ENCODE measurements at regions not wholly inside any gene's neighbourhood (a gene's known extent, or its start where the extent isn't known, plus 50 kb on each side); places are given as distances from the start of the nearest gene placed in this dataset.

DNA sequence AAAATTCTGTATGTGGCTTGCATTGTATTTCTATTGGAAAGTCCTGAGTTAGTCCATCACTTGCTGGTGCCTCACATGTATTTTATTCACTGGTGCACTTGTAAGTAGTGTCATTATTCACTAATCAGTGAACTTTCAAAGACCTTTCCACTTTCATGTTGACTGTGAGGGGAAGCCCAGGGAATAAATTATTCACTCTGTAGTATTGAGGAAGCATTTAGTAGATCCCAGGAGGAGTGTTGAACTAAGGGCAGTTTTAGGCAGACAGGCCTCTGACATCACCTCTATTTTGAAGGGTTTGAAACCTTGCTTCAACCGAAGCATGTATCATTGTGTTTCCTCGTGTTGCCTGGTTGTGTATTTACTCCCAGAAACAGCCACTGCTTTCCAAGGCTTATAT lies 705.4 kb upstream of the RIOK2 start:
- H3K4me3 ChIP-seq (ENCODE audit: low read length) = no peak overlapping the region
- TF ChIP-seq, protein P1, sequence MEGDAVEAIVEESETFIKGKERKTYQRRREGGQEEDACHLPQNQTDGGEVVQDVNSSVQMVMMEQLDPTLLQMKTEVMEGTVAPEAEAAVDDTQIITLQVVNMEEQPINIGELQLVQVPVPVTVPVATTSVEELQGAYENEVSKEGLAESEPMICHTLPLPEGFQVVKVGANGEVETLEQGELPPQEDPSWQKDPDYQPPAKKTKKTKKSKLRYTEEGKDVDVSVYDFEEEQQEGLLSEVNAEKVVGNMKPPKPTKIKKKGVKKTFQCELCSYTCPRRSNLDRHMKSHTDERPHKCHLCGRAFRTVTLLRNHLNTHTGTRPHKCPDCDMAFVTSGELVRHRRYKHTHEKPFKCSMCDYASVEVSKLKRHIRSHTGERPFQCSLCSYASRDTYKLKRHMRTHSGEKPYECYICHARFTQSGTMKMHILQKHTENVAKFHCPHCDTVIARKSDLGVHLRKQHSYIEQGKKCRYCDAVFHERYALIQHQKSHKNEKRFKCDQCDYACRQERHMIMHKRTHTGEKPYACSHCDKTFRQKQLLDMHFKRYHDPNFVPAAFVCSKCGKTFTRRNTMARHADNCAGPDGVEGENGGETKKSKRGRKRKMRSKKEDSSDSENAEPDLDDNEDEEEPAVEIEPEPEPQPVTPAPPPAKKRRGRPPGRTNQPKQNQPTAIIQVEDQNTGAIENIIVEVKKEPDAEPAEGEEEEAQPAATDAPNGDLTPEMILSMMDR (conservative IDR thresholded peaks at IDR 0.05; ENCODE audit: low read length) = no peak
- DNase-seq (ENCODE audit: low read depth) = no peak

DNA sequence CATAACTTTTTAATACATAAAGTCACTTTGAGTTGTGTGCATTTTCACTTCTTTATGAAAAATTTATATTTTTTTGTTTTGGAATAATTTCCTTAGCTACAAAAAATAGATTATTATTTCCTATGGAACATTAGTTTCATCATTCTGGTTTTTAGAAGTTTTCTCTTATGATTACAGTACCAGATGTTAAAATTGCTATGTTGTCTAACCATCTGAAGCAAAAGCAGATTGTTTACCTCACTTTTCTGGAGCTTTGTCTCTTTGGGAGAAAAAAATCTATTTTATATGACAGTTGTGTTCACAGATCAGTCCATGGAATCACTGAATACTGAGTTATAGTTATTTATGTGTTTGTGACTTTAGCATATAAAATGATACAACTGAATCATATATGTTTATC lies 708.9 kb upstream of the RIOK2 start:
- TF ChIP-seq, protein P1 (conservative IDR thresholded peaks at IDR 0.05; ENCODE audit: low read length) = no peak
- H3K4me3 ChIP-seq (ENCODE audit: low read length) = no peak overlapping the region
- DNase-seq (ENCODE audit: low read depth) = no peak

DNA sequence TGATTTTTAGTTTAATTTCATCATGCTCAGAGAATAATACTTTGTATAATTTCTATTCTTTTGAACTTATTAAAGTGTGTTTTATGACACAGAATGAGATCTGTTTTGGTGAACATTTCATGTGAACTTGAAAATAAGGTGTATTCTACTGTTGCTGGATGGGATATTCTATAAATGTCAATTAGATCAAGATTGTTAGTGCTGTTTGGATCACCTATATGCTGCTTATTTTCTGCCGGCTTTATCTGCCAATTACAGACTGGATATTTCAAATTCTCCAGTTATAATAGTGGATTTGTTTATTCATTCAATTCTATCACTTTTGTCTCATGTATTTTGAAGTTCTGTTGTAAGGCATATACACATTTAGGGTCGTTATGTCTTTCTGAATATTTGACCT lies 720.7 kb upstream of the RIOK2 start:
- DNase-seq (ENCODE audit: low read depth) = no peak
- no peak overlapping the region for H3K4me3 ChIP-seq (ENCODE audit: low read length)
- TF ChIP-seq, protein P1 (conservative IDR thresholded peaks at IDR 0.05; ENCODE audit: low read length) = no peak

DNA sequence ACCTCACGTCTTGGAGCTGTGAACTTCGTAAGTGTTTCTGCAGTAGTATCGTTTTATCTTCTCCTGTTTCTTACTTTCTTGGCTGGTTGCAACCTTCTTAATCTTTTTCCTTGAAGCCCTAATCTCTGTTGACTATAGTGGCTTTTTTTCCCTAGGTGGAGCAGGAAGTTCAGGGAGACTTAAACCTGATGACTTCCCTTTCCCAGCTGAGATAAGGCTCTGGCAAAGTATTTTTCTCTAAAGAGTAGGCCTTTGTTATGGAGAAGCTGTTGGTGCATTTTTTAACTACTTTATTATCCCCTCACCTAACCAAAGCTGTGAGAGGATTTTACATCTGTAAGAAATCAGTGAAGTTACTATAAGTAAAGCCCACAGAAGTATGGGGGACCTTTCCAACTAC lies 723.1 kb upstream of the RIOK2 start:
- DNase-seq (ENCODE audit: low read depth) = no peak
- TF ChIP-seq, protein P1 (conservative IDR thresholded peaks at IDR 0.05; ENCODE audit: low read length) = no peak
- no peak overlapping the region for H3K4me3 ChIP-seq (ENCODE audit: low read length)

DNA sequence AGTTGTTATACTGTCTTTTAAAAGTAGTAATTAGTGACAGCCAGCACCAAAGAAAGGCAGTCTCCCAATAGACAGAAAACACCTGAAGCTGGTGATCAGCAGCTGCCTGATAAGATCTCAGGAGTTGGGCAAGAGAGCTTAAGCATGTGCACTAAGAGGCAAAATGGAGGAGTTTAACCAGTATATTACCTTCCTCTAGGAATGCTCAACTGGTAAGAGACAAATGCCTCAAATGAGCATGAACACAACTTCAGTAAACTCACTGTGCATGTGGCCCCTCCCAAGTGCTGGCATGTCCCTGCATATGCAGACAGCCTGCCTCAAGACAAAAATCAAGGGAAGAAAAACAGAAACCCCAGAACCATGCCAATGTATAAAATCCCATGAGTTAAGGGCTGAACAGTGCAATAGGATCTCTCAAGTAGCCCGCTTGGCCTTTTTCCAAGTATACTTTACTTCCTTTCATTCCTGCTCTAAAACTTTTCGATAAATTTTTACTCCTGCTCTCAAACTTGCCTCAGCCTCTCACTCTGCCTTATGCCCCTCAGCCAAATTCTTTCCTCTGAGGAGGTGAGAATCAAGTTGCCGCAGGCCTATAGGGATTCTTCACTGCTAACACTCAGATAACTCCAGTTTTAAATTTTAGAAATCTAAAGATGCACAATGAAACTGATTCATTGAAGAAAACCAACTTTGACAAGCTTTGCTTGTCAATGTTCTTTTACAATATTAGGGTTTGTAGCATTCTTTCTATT lies 724.8 kb upstream of the RIOK2 start:
- DNase-seq (ENCODE audit: low read depth) = no peak
- TF ChIP-seq, protein P1 (conservative IDR thresholded peaks at IDR 0.05; ENCODE audit: low read length) = no peak
- no peak overlapping the region for H3K4me3 ChIP-seq (ENCODE audit: low read length)

DNA sequence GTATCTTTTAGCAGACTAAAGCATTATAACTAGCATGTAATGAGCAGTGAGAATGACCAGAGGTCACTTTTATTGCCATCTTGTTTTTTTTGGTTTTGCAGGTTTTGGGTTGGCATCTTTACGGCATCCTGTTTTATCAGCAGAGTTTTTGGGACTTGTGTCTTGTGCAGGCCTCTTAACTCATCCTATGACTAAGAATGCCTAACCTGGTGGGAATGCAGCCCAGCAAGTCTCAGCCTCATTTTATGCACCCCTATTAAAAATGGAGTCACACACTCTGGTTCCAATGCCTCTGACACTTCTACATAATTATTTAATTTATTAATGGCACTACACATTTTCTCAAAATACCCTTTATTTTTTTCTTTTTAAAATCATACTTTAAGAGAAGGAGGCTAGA lies 726.5 kb upstream of the RIOK2 start:
- no peak for DNase-seq (ENCODE audit: low read depth)
- TF ChIP-seq, protein P1 (conservative IDR thresholded peaks at IDR 0.05; ENCODE audit: low read length) = no peak
- H3K4me3 ChIP-seq (ENCODE audit: low read length) = no peak overlapping the region

DNA sequence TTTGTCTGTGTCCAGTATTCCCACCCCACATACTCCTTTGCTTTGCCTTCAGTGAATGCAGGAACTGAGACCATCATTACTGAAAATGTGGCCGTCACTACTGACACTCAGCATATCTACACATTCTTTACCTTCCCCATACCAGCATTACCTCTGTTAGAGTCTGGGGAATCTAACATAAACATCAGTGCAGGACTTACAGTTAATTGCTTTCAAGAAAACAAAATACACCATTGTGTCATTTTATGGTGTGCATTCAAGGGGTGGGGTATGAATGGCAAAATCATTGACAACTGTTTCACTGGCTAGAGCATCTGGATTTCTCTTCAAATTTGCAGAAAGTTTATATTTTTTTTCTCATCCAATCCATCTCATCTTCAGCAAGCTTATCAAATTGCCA lies 731.4 kb upstream of the RIOK2 start:
- no peak overlapping the region for H3K4me3 ChIP-seq (ENCODE audit: low read length)
- TF ChIP-seq, protein P1 (conservative IDR thresholded peaks at IDR 0.05; ENCODE audit: low read length) = no peak
- no peak for DNase-seq (ENCODE audit: low read depth)
